Fibroblast of lung (primary cell): ENCODE measurements at regions not wholly inside any gene's neighbourhood (a gene's known extent, or its start where the extent isn't known, plus 50 kb on each side); places are given as distances from the start of the nearest gene placed in this dataset.

Experiments
- DNase-seq, 2 donors: peaks; one replicate each; pipeline versions ENCODE4 v3.0.0 to v3.0.0-alpha.2; 2010; ENCODE audit warnings: low read depth in 2 of 2
- H2AFZ ChIP-seq: 2 replicates; pipeline ENCODE4 v1.5.1; 2012; ENCODE audit warnings: low read length, control low read depth, inconsistent platforms
- H3K27ac ChIP-seq: 2 replicates; pipeline ENCODE4 v1.5.1; 2011; ENCODE audit warnings: low read length, control low read depth; ENCODE audit not compliant: insufficient read depth
- H3K27me3 ChIP-seq: 2 replicates; pipeline ENCODE4 v1.5.1; 2011; ENCODE audit warnings: mild to moderate bottlenecking, low read length; ENCODE audit not compliant: control insufficient read depth, insufficient read depth
- H3K36me3 ChIP-seq: 2 replicates; pipeline ENCODE4 v1.5.1; 2011; ENCODE audit warnings: low read length; ENCODE audit not compliant: control insufficient read depth, insufficient read depth
- H3K4me1 ChIP-seq: 2 replicates; pipeline ENCODE4 v1.5.1; 2011; ENCODE audit warnings: low read length; ENCODE audit not compliant: control insufficient read depth, insufficient read depth; ENCODE audit errors: extremely low read depth
- H3K4me2 ChIP-seq: 2 replicates; pipeline ENCODE4 v1.5.1; 2011; ENCODE audit warnings: low read length, control low read depth; ENCODE audit not compliant: insufficient read depth; ENCODE audit errors: extremely low read depth
- H3K4me3 ChIP-seq, 4 experiments: fragments of 200-600 bp in 1 of 4; sonication (generic) in 1 of 4; replicated peaks in 1 of 4; 2 replicates each; pipeline ENCODE4 v1.5.1; 2011 to 2016; ENCODE audit warnings: low read length in 4 of 4, low read depth in 3 of 4, mild to moderate bottlenecking in 3 of 4, control low read depth in 2 of 4, inconsistent platforms in 1 of 4, mixed read lengths in 1 of 4; ENCODE audit not compliant: insufficient read depth in 1 of 4; ENCODE audit errors: control extremely low read depth in 1 of 4
- H3K79me2 ChIP-seq: 2 replicates; pipeline ENCODE4 v1.5.1; 2012; ENCODE audit warnings: mild to moderate bottlenecking, low read length, inconsistent platforms; ENCODE audit not compliant: control insufficient read depth, insufficient read depth
- H3K9ac ChIP-seq: 2 replicates; pipeline ENCODE4 v1.5.1; 2011; ENCODE audit warnings: mild to moderate bottlenecking, low read length, control low read depth; ENCODE audit not compliant: insufficient read depth
- H3K9me3 ChIP-seq: 2 replicates; pipeline ENCODE4 v1.5.1; 2012; ENCODE audit warnings: low read depth, low read length; ENCODE audit not compliant: control insufficient read depth, insufficient read depth
- H4K20me1 ChIP-seq: 2 replicates; pipeline ENCODE4 v1.5.1; 2011; ENCODE audit warnings: low read length; ENCODE audit not compliant: control insufficient read depth, insufficient read depth; ENCODE audit errors: extremely low read depth
- CTCF ChIP-seq, 2 donors: IDR thresholded peaks in 1 of 2; conservative IDR thresholded peaks in 1 of 2; 1 replicate in 1 of 2; 2 replicates in 1 of 2; pipeline ENCODE4 v1.5.1; 2011 to 2012; ENCODE audit warnings: low read length in 2 of 2, control low read depth in 1 of 2, inconsistent platforms in 1 of 2, low read depth in 1 of 2, mild to moderate bottlenecking in 1 of 2
- EZH2 ChIP-seq: IDR thresholded peaks from 2 replicates; pipeline ENCODE4 v1.5.1; 2012; ENCODE audit warnings: low read length, control low read depth, mild to moderate bottlenecking; ENCODE audit errors: missing control alignments

- no peaks in the 10 kb centered on the region for H3K9me3 ChIP-seq
- H3K9ac ChIP-seq = no peak overlapping the region
- no peak for DNase-seq
- no peaks in the 10 kb centered on the region for H4K20me1 ChIP-seq
- H2AFZ ChIP-seq = no peak overlapping the region
- TF ChIP-seq CTCF (conservative IDR thresholded peaks at IDR 0.05 in 1 of 2, IDR thresholded peaks at IDR 0.05 in 1 of 2; ENCODE audit: low read depth in 1 of 2, low read length in 2 of 2) (no peak), EZH2 (no peak)
- no peak overlapping the region for H3K4me2 ChIP-seq
- H3K27ac ChIP-seq = no peak overlapping the region
- no peak overlapping the region for H3K4me3 ChIP-seq
- no peaks in the 10 kb centered on the region for H3K4me1 ChIP-seq
- H3K36me3 ChIP-seq = no peaks in the 10 kb centered on the region
- no peaks in the 10 kb centered on the region for H3K79me2 ChIP-seq
- no peaks in the 10 kb centered on the region for H3K27me3 ChIP-seq
These were observed 203.0 kb upstream of the ADRA1B start for GRCh38 chr5:159713254-159713653.

GRCh38 chr5:159713773-159714172, 202.5 kb upstream of the ADRA1B start:
- H3K9me3 ChIP-seq = no peaks in the 10 kb centered on the region
- H3K36me3 ChIP-seq = no peaks in the 10 kb centered on the region
- H3K4me3 ChIP-seq = no peak overlapping the region
- H3K9ac ChIP-seq = no peak overlapping the region
- TF ChIP-seq CTCF (conservative IDR thresholded peaks at IDR 0.05 in 1 of 2, IDR thresholded peaks at IDR 0.05 in 1 of 2; ENCODE audit: low read depth in 1 of 2, low read length in 2 of 2) (no peak), EZH2 (no peak)
- DNase-seq = no peak
- H2AFZ ChIP-seq = no peak overlapping the region
- H3K27me3 ChIP-seq = no peaks in the 10 kb centered on the region
- no peaks in the 10 kb centered on the region for H3K79me2 ChIP-seq
- H3K27ac ChIP-seq = no peak overlapping the region
- H3K4me1 ChIP-seq = no peaks in the 10 kb centered on the region
- no peak overlapping the region for H3K4me2 ChIP-seq
- H4K20me1 ChIP-seq = no peaks in the 10 kb centered on the region

- Histone ChIP-seq H3K4me1 (no peaks in the 10 kb centered on the region), H3K4me3 (no peak overlapping the region), H3K27me3 (no peaks in the 10 kb centered on the region), H3K9ac (no peak overlapping the region), H3K79me2 (no peaks in the 10 kb centered on the region), H3K4me2 (no peak overlapping the region), H3K9me3 (no peaks in the 10 kb centered on the region), H4K20me1 (no peaks in the 10 kb centered on the region), H2AFZ (no peak overlapping the region), H3K36me3 (no peaks in the 10 kb centered on the region), H3K27ac (no peak overlapping the region)
- TF ChIP-seq EZH2 (no peak), CTCF (conservative IDR thresholded peaks at IDR 0.05 in 1 of 2, IDR thresholded peaks at IDR 0.05 in 1 of 2; ENCODE audit: low read depth in 1 of 2, low read length in 2 of 2) (no peak)
- DNase-seq = no peak
These were observed 190.8 kb upstream of the ADRA1B start for GRCh38 chr5:159725475-159725874.
